ENCODE measurements at regions not wholly inside any gene's neighbourhood (a gene's known extent, or its start where the extent isn't known, plus 50 kb on each side); places are given as distances from the start of the nearest gene placed in this dataset.

DNA sequence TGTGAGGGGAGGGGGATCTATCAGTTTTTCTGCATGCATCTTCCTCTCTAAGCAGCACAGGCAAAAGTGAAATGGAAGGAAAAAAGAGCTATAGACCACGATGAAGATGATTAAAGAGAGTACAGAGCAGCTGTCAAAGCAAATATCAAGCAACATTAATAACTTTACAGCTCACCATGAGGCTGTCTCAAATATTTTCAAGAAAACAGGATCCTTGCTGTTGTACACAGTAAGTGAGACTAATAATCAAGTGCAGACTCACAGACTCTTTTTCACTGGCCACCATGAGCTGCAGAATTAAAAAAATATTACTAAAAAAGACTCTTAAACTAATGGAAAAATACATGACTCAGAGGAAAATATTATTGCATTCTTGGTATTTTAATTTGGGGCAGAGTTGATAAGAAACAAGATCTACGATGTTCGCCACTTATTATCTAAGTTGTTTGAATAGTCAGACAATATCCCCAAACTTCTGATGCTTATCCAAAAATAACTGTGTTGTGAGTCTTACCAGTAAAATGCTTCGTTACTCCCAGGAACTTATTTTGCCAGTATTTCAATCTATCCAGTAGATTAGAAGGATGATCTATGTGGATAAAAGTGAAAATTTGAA is 817.5 kb upstream of the ALCAM start:
- peaks cover 3% of the 10 kb centered on the region for H3K4me1 Mint-ChIP-seq
- TF ChIP-seq, protein P1, sequence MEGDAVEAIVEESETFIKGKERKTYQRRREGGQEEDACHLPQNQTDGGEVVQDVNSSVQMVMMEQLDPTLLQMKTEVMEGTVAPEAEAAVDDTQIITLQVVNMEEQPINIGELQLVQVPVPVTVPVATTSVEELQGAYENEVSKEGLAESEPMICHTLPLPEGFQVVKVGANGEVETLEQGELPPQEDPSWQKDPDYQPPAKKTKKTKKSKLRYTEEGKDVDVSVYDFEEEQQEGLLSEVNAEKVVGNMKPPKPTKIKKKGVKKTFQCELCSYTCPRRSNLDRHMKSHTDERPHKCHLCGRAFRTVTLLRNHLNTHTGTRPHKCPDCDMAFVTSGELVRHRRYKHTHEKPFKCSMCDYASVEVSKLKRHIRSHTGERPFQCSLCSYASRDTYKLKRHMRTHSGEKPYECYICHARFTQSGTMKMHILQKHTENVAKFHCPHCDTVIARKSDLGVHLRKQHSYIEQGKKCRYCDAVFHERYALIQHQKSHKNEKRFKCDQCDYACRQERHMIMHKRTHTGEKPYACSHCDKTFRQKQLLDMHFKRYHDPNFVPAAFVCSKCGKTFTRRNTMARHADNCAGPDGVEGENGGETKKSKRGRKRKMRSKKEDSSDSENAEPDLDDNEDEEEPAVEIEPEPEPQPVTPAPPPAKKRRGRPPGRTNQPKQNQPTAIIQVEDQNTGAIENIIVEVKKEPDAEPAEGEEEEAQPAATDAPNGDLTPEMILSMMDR (IDR thresholded peaks at IDR 0.05), result no peak
- no peaks in the 10 kb centered on the region for H3K36me3 Mint-ChIP-seq (ENCODE audit: low read depth)
- no peak for DNase-seq
- no peaks in the 10 kb centered on the region for H3K27me3 Mint-ChIP-seq (ENCODE audit: low read depth, poor library complexity)
- H3K4me3 Mint-ChIP-seq, result no peak overlapping the region
- H3K27ac Mint-ChIP-seq, result no peak overlapping the region
- H3K9me3 Mint-ChIP-seq, result no peaks in the 10 kb centered on the region

DNA sequence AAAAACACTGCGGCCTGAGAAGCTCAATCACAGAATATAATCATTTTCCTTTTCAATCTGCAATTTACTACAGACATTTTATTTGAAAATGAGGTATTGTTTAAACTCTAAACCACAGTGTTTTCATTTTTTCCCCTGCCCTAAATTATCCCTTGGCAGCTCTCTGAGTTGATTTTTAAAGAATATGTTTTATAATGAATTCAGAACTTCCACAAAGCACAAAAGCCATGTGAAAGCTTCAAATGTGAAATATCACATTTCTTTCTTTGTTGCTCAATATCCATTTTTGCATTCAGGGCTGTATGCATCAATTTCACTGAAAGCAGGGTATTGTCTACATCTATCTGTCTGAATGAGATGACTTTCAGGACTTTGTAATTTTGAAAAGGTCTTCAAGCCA is 813.6 kb upstream of the ALCAM start:
- TF ChIP-seq, protein P1 (IDR thresholded peaks at IDR 0.05), result no peak
- H3K27me3 Mint-ChIP-seq (ENCODE audit: low read depth, poor library complexity), result no peaks in the 10 kb centered on the region
- H3K36me3 Mint-ChIP-seq (ENCODE audit: low read depth), result no peaks in the 10 kb centered on the region
- no peak overlapping the region for H3K4me3 Mint-ChIP-seq
- no peaks in the 10 kb centered on the region for H3K9me3 Mint-ChIP-seq
- no peak for DNase-seq
- H3K4me1 Mint-ChIP-seq, result peaks cover 4% of the 10 kb centered on the region
- no peak overlapping the region for H3K27ac Mint-ChIP-seq

DNA sequence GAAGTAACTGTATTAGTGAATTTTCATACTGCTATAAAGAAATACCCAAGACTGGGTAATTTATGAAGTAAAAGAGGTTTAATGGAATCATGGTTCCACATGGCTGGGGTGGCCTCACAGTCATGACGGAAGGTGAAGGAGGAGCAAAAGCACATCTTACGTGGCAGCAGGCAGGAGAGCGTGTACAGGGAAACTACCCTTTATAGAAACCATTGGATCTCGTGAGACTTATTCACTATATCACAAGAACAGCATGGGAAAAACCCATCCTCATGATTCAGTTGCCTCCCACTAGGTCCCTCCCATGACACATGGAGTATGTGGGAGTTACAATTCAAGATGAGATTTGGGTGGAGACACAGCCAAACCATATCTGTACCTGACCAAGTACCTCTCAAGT is 812.3 kb upstream of the ALCAM start:
- Mint-ChIP-seq H3K27ac (no peak overlapping the region), H3K36me3 (ENCODE audit: low read depth) (no peaks in the 10 kb centered on the region), H3K9me3 (no peaks in the 10 kb centered on the region), H3K27me3 (ENCODE audit: low read depth, poor library complexity) (no peaks in the 10 kb centered on the region), H3K4me1 (peaks cover 4% of the 10 kb centered on the region), H3K4me3 (no peak overlapping the region)
- DNase-seq, result no peak
- TF ChIP-seq, protein P1 (IDR thresholded peaks at IDR 0.05), result no peak

DNA sequence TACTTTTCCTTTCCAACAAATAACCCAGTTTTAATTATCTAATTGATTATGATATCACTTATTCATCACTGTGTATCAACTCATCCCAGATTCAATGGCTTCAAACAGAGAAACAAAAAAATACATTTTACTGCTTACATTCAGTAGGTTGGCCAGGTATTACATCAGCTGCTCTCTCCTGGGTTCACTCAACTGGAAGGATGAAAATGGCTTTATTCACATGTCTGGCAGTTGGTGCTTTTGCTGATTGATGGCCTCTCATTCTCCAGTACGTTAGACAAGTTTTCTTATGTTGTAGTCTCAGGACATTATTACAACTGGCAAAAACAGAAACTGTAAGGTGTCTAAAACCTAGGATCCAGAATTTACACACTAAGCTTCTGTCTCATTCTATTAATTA is 811.0 kb upstream of the ALCAM start:
- Mint-ChIP-seq H3K4me3 (no peak overlapping the region), H3K27me3 (ENCODE audit: low read depth, poor library complexity) (no peaks in the 10 kb centered on the region), H3K9me3 (no peaks in the 10 kb centered on the region), H3K36me3 (ENCODE audit: low read depth) (no peaks in the 10 kb centered on the region), H3K4me1 (peaks cover 4% of the 10 kb centered on the region), H3K27ac (no peak overlapping the region)
- TF ChIP-seq, protein P1 (IDR thresholded peaks at IDR 0.05), result no peak
- DNase-seq, result no peak

DNA sequence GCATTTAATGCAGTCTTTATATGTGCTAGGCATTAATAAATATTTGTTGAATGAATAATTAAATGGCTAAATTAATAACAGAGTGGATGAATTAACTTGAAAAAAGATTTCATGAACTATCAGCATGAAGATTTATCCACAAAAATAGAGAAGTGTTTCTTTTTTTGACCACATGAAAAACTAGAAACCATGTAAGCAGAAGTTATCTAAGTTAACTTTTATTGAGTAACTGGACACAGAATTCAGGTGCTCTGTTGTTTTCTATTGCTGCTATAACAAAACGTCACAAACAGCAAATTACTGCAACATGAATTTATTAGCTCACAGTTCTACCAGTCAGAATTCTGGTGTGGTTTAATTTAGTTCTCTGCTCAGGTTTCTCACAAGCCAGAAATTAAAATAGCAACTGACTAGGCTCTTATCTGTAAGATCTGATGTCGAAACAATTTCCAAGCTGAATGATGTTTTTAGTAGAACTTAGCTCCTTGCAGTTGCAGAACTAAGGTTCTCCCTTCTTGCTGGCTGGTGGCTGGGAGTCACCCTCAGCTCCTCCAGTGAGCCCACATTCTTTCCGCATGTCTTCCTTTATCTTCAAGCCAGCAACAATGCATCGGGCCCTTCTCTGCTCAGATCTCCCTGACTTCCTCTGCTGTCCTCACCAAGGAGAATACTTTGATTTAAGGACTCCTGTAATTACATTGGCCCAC is 810.2 kb upstream of the ALCAM start:
- Mint-ChIP-seq H3K27ac (no peak overlapping the region), H3K4me3 (no peak overlapping the region), H3K36me3 (ENCODE audit: low read depth) (no peaks in the 10 kb centered on the region), H3K9me3 (no peaks in the 10 kb centered on the region), H3K4me1 (peaks cover 4% of the 10 kb centered on the region), H3K27me3 (ENCODE audit: low read depth, poor library complexity) (no peaks in the 10 kb centered on the region)
- TF ChIP-seq, protein P1 (IDR thresholded peaks at IDR 0.05), result no peak
- no peak for DNase-seq

DNA sequence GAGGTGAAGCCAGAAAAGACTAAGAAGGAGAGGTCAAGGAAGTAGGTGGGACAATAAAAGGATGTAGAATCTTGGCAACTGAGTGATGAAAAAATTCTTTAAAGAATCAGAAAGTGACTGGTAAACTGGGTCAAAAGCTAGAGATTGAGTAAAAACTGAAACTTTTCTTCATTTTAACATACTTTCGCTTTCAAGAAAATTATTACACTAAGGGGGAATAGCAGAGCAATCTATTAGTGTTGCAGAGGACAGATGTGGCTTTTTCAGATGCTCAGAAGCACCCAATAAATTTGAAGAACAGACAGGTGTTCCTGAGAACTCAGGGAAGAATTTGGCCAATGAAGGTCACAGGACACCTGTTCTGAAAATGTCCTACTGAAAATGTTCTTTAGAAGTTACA is 805.4 kb upstream of the ALCAM start:
- H3K4me3 Mint-ChIP-seq, result no peak overlapping the region
- H3K36me3 Mint-ChIP-seq (ENCODE audit: low read depth), result no peaks in the 10 kb centered on the region
- TF ChIP-seq, protein P1 (IDR thresholded peaks at IDR 0.05), result no peak
- peaks cover 4% of the 10 kb centered on the region for H3K4me1 Mint-ChIP-seq
- no peaks in the 10 kb centered on the region for H3K27me3 Mint-ChIP-seq (ENCODE audit: low read depth, poor library complexity)
- DNase-seq, result no peak
- H3K9me3 Mint-ChIP-seq, result peaks cover 5% of the 10 kb centered on the region
- no peak overlapping the region for H3K27ac Mint-ChIP-seq
